HG03103 (cell line): ENCODE measurements at regions not wholly inside any gene's neighbourhood (a gene's known extent, or its start where the extent isn't known, plus 50 kb on each side); places are given as distances from the start of the nearest gene placed in this dataset.
"Not testable (repeated sequence)": the region's sequence is repeated elsewhere in the genome, so short reads cannot be mapped to it uniquely, and the experiment has no call there.

Experiments used
- ATAC-seq: cut with Tn5 transposase; IDR thresholded peaks from one replicate; pipeline ENCODE4 v1.9.1; 2021; ENCODE audit warnings: low read depth; ENCODE audit not compliant: unreplicated experiment

DNA sequence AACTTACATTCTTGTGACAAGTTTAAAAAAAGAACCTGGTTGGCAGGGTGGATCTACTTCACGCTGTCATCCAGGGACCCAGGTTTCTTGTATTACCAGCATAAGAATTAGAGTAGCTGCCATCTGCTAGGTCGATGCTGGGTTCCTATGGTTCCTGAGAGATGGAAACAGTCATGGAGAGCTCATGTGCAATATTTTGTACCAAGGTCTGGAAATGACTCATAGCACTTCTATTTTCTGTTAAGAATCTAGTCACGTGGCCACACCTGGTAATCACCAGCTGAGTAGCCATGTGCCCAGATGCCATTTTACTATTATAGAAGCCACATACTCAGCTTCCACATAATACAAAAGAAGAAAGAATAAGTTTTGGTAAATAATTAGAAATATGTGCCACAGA lies 171.3 kb downstream of the CD83 start:
- ATAC-seq: no peak

DNA sequence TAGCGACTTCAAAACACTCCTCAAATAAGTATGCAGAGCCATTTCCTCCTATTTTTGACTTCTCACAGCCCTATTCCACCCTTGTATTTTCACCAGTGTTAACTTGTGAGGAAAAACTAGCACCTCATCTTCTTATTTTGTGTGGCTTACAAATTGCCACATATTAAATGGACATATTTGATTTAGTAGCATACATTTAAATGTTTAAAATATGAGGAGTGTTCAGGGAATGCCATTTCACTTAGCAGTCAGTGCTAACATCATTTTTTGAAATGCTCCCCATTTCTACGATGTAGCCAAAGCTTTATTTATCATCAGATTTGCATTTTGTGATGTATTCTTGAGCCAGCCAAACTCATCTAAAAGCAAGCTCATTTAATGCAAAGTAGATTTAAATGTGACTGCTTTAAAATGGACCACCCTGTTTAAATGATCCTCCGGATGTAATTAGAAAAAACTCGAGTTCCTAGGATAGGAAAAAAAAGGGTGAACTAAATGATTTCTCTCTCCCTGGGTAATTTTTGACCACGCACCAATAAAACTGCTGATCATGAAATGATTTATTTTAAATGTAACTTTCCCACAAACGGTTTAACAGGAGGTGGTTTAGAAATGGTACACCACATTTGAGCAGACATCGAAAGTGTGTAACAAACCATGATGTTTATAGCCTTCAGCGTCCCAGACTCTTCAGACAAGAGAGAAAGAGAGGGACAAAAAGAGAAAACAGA lies 172.6 kb downstream of the CD83 start:
- ATAC-seq: no peak

- ATAC-seq: no peak
Measured at GRCh38 chr6:14290772-14291330, 173.3 kb downstream of the CD83 start.

GRCh38 chr6:14291331-14291730 lies 173.8 kb downstream of the CD83 start:
- ATAC-seq: no peak

- no peak for ATAC-seq
Measured at GRCh38 chr6:14292119-14292518, 174.5 kb downstream of the CD83 start.

- ATAC-seq: no peak
Measured at GRCh38 chr6:14294270-14294951, 176.8 kb downstream of the CD83 start.

DNA sequence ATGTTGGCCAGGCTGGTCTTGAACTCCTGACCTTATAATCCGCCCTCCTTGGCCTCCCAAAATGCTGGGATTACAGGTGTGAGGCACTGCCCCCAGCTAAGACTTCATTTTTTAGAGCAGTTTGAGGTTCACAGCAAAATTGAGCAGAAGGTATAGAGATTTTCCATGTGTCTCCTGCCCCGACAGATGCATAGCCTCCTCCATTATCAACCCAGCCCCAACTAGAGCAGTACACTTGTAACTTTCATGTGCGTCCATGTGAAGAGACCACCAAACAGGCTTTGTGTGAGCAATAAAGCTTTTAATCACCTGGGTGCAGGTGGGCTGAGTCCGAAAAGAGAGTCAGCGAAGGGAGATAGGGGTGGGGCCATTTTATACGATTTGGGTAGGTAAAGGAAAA lies 179.1 kb downstream of the CD83 start:
- not testable (repeated sequence) for ATAC-seq

DNA sequence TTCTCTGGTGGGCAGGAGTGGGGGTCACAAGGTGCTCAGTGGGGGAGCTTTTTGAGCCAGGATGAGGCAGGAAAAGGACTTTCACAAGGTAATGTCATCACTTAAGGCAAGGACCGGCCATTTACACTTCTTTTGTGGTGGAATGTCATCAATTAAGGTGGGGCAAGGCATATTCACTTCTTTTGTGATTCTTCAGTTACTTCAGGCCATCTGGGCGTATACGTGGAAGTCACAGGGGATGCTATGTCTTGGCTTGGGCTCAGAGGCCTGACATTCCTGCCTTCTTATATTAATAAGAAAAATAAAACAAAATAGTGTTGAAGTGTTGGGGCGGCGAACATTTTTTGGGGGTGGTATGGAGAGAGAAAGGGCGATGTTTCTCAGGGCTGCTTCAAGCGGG lies 179.5 kb downstream of the CD83 start:
- not testable (repeated sequence) for ATAC-seq

DNA sequence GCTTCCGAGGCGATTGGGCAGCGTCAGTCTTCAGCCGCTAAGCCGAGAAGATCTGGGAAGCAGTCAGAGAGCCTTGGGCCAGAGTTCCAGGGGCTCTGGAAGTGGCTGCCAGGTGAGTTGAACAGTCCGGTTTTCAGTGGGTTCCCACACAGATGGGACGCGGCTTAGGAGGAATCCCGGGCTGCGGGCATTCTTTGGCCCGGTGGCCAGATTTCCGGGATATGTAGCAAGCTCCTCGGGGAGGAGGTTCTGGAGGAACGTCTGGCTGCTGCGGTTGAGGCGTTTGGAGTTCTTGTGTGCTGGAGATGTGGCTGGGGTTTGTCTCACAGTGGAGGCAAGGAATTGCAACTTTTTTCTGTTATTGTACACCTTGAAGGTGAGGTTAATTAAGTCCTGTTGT lies 182.6 kb downstream of the CD83 start:
- ATAC-seq: not testable (repeated sequence)

GRCh38 chr6:14300721-14301120 lies 183.1 kb downstream of the CD83 start:
- ATAC-seq: not testable (repeated sequence)

DNA sequence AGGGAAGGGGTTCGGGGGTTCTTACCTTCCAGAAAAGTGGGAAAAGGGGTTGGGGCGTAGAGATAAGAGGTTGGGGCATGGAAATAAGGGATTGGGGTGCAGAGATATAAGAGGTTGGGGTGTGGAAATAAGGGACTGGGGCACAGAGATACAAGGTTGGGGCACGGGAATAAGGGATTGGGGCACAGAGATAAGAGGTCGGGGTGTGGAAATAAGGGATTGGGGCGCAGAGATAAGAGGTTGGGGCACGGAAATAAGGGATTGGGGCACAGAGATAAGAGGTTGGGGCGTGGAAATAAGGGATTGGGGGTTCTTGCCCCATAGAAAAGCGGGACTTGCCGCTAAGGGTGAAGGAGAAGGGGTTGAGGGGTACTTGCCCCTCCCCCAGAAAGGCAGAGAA lies 183.9 kb downstream of the CD83 start:
- ATAC-seq: not testable (repeated sequence)

DNA sequence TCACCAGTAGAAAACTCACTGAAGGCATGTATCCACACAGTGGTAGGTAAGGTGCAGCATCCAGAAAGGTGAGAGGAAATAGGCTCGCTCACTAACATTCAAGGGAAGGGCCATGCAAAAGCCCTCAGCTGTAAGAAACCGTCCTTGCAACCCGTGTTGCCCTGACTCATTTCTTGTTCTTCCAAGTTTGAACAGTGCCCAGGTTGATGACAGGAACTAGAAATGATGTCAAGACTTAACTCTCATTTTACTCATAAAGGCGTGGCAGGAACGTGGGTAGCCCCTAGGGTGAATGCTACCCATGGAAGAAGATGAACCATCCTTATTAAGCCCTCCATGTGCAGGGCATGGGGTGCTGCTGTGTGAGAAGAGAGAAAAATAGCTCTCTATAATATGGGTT lies 187.6 kb downstream of the CD83 start:
- ATAC-seq: no peak

- no peak for ATAC-seq
Measured at GRCh38 chr6:14305624-14306023, 188.1 kb downstream of the CD83 start.

GRCh38 chr6:14306151-14306906 lies 188.8 kb downstream of the CD83 start:
- no peak for ATAC-seq

DNA sequence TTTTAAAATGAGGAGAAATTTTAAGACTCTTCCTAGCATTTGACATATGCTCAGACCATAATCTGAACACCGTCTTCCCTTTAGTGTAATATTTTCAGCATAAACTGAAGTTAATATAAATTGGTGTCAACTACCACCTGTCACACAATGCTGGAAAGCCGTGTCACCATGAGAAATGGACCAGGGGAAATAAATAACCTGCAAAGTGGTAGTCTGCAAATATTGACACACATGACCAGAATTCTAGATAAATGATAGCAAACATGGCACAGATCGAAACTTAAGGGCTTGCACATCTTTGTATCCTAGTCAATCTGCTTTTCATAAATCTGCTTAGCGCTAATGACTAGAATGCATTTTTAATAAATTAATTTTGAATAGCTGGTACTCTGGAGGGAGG lies 191.9 kb downstream of the CD83 start:
- ATAC-seq: no peak

GRCh38 chr6:14309951-14310445 lies 192.4 kb downstream of the CD83 start:
- ATAC-seq: no peak

- ATAC-seq: no peak
Measured at GRCh38 chr6:14310960-14311359, 193.4 kb downstream of the CD83 start.

DNA sequence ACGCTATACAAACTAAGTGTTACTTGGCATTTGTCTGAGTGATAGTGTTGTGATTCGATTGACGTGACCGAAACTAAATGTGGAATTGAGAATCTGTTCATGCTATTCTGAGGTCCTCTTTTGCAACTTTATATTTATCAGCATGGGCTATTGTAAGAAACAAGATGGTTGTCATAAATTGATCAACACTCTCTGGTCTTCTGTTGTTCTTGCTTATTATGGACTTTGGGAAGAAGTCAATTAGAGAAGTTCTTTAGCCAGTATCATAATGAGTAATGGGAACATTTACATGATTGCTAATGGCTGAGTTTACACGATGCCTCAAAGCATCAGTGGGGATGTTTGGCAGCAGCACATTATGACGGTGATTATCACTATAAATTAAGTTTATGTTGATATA lies 195.0 kb downstream of the CD83 start:
- ATAC-seq: no peak

DNA sequence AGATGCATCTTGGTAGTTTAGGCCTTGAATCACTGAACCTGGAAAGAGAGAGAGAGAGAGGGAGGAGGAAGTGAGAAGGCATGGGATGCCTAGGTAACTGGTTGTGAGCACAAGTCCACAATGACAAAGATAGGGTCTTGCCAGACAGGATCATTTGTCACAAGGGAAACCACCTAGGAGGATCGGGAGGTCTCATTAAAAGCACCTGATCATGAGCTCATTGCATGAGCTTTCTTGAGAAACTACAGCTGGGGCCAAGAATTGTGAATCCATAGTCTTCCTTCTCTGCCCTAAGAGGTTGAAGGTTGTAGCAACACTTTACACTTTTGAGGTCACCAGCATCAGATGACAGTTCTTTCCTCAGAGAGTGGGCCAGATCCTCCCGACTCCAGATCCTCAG lies 195.7 kb downstream of the CD83 start:
- no peak for ATAC-seq

- no peak for ATAC-seq
Measured at GRCh38 chr6:14315353-14315752, 197.8 kb downstream of the CD83 start.
